Fibroblast of skin of right quadriceps (primary cell): ENCODE measurements at regions not wholly inside any gene's neighbourhood (a gene's known extent, or its start where the extent isn't known, plus 50 kb on each side); places are given as distances from the start of the nearest gene placed in this dataset.
"Not testable (repeated sequence)": the region's sequence is repeated elsewhere in the genome, so short reads cannot be mapped to it uniquely, and the experiment has no call there.

Experiments
- DNase-seq: peaks from one replicate; pipeline ENCODE4 v3.0.0-alpha.2; 2013

DNA sequence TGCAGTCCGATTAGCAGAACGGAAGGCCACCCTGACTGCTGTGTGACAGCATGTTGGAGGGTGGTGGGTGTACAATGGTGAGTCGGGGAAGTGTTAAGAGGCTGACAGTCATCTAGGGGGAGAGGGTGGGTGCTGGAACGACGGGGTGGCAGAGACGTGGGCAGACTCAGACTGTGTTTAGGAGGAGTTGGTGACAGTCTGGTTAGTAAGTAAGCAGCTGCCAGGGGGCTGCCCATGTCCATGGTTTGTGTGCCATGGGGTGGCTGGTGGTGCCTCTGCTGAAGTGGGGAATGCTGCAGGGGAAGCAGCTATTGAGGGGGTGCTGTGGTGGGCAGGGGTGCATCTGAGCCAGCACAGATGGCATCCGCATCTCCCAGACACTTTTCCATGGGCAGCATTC lies 51.3 kb upstream of the BOD1 start:
- DNase-seq, result no peak

DNA sequence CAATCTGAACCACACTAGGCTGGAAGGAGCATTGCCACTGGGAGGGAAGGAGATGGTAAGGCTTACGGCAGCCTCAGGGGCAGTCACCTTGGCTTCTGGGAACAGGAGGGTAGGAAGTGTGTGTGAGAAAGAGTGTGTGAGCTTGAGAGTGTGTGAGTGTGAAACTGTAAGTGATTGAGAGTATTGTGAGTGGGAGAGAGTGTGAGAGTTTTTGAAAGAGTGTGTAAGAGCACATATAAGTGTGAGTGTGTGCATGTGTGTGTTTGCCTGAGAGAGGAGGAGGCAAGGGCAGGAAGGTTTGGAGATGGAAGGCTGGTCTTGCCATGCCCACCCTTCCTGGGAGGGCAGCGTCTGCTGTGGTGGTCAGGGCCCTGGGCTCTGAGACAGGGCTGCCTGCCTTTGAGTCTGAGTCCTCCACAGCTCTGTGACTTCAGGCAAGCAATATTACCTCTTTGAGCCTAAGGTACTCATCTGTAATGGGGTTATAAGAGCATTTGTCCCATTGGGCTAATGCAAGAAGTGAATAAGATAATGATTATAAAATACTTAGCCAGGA lies 51.9 kb upstream of the BOD1 start:
- DNase-seq, result no peak

DNA sequence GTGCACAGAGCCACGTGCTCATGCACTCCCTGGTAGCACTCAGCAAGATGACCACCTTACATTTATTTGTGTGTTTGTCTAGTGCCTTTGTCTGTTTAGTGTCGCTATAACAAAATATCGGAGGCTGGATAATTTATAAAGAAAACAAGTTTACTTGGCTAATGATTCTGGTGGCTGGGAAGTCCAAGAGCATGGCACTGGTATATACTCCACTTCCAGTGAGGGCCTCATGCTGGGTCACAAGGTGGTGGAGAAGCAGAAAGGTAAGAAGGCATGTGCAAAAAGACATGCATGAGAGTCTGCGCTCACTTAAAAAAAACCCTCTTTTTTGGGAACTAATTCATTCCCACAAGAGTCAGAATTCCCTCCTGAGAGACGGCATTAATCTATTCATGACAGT lies 52.5 kb upstream of the BOD1 start:
- DNase-seq, result no peak

DNA sequence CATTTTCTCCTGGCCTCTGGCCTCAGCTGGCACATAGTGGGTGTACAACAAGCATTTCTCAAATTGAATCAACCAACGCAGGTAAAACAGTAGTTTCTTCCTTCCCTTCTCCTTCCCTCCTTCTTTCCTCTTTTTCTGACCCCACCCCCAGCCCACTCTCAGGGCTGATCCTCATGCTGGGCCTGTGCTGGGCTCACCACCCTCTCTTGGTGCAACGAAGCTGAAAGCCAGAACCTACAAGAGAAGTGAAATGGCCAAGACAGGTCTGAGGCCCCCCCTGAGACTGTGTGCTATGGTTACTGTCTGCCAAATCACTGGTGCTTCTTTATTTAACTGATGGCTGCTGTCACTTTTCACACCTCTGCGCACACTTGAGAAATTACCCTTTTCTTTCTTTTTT lies 53.0 kb upstream of the BOD1 start:
- DNase-seq, result no peak

DNA sequence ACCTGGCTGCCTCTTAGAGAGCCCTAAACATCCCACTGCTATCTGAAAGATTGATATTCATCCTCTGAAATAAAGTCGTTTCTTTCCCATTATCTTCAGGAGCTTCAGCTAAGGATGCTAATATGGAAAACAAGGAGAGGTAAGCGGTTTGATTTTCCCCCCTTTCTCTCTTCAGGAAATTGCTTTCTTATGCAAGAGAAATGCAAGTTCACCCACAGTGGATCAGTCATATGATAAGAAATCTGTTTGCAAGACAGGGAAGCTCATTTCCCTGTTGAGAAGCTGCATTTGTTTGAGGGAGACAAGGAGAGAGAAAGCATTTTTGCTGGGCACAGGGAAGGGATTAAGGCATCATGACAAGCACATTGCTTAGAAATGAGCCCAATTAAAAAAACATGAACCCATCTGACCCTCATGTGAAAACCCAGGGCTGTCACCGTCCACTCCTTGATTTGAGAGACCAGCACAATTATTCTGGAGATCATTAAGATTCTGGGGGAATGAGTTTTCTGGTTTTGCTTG lies 53.7 kb upstream of the BOD1 start:
- peak; percentile 12 for DNase-seq

DNA sequence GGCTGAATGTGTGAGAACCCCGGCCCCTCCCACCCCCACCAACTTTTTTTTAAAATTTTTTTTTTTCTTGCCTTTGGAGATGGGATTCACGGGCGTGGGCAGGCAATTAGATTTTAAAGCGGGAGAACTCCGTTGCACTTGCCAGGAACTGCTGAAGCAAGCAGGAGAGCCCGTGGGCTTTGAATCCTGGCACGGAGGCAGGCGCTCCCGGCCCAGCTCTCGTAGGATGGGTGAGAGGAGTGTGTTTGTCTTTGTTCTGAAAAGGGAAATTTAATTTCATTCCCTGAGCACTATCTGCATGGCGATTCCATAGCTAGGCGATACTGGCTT lies 54.3 kb upstream of the BOD1 start:
- no peak for DNase-seq

DNA sequence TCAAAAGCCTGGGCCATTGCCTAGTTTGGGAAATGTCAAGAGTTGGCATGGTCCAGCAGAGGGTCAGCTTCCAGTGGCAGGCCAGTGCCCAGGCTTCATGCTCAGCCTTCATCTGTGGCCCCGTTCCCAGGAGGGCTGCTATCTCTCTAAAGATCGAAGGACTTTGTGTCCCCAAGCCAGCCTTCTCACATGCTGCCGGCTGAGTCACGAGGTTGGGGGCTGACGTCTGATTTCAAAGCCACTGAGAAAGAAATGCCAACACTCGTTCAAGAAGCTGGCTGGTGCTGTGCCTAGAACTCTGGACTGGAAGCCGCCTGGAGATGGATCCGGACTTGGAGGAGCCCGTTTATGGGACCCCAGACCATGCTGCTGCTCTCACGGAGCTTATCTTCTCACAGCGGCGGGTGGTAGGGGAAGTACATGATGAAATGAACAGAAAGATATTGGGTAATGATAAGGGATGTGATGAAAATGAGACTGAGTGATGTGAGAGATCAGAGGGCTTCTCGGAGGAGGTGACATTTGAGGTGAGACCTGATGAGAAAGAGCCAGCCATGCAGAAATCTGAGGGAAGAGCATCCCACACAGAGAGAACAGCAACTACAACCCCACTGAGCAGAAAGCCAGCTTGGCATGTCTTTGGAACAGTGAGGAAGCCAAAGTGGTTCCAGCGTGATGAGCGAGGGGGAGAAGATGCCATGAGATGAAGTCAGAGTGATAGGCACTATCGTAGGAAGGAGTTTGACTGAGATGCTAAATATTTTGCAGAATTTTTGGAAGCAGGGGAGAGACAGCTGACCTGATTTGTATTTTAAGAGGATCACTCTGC lies 54.9 kb upstream of the BOD1 start:
- no peak for DNase-seq

DNA sequence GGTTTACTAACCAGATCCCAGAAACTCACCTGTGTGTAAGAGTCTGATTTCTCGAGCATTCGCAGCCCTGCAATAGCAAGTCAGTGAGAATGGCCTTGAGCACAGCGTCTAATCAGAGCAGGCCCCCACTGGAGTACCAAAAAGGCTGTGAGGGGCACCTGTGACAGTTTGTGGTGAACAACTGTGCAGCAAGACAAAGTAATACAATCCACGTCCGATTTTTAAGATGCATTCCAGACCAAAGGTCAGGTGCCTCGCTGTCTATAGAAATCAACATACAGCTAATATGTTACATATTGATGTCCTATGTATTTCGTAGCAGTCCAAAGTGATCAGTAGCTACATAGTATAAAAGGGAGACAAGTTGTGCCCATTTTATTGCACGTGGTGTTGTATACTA lies 55.7 kb upstream of the BOD1 start:
- DNase-seq, result no peak

DNA sequence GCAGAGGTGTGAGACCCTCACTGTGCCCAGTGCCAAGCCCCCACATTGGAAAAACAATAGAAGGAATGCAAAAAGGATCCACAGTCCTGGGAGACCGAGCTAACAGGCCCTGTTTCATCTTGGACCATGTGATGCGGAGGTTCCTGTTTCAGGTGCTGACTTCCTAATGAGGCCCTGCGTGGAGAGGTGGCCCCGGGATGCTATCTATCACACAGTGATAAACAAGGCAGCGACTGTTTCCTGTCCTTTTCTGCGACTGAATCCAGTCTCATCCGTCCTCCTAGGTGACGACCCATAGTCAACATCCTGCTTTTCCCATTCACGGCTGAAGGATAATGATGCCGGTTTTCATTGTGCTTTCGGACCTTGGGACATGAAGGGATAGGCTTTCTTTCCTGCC lies 56.4 kb upstream of the BOD1 start:
- DNase-seq, result no peak

DNA sequence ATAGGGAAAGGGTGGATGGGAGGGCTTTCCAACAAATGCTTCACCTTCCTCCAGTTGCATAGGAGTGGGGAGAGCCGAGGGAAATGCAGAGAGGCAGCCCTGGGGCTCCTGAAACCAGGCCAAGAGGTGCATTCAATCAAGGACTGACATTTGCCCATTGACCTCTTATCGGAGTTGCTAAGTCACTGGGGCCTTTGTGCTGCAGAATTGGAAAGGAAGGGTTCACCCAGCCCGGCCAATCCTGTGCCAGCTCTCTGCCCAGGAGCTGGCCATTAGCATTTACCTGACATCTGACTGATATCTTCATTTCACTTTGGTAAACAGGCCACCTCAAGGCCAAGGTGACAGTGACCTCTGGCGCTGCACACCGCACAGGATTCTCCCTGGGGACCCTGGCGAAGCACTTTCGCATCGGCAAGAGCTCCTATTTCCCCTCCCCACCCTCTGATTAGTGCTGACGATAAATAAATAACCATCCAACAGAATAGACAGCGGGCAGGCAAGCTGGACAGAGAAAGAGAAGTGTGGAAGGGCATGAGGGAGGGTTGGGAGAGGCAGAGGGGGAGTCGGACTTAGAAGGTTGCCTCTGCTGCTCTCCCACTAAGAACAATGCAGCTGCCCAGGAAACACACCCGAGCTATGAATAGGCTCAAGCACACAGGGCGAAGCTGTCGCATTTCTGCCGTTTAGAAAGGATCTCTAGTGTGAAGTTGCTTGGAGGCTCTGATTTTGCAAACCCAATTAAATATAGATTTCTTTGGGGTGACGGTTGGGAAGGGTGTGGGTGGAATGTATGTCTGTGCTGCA lies 57.0 kb upstream of the BOD1 start:
- no peak for DNase-seq

DNA sequence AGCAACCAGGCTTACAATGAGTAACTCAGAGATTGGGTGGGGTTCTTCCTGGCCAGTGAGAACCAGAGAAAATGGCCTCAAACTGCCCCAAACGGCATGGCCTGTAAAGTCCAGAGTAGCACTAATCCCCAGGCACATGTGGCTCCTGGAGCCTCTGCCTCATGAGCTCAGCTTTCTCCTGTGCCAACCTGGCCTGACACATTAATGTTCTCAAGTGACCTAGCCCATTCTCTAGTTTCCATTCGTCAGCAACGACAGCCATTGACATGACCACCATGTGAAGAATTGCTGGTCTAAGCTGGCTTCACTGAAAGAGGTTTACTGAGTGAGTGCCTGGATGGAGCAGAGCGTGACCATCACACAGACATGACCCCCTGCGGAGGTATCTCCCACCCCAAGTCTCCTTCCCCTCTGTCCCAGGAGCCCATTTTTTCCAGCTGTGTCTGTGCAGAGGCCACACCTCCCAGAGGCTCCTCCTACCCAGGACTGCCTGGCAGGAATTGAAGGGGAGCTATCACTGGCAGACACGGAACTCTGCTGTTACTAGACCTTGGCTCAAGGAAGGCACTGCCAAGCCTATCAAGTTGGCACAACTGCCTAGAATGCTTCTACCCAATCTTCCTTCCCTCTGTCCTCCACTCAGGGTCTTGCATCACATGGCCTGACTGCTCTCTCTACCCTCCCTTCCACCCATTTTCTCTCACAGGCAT lies 59.0 kb upstream of the BOD1 start:
- DNase-seq, result no peak

DNA sequence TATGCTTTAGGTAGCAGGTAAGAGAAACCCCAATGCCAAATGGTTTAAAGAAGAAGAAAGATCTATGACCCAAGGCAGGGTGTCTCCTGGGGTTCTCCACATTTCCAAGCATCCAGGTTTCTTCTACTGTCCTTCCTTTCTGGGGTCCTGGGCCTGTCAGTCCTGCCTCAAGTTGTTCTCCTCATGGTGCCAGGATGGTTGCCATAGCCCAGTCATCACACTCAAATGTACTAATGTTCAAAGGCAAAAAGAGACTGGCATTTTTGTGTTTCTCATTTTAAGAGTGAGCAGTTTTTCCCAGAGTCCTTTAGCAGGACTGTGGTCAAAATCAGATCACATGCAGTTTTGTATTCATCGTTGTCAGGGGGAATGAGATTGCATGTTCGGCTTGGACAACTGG lies 59.9 kb upstream of the BOD1 start:
- no peak for DNase-seq

DNA sequence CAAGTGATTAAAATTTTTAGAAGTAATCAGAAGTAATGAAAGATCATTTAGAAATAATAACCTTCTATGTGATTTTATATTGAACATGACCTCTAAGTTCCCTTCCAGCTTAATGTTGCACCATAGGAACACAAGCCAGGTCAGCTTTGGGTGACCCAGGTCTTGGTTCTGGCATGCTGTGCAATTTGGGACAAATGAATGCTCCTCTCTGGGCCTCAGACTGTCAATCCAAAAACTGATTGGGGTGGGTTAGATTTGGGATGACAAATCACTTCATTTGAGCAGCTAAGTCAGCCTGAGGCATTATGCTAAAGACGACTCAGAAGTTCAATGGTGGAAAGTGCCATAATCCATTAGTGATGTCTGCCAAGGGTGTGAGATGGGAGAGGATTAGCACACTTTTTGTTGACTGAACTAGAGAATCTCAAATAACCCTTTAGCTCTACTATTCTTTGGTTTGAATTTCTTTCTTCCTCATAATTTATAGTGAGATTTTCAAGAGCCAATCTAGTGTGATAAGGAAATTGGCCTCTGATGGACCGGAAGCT lies 60.7 kb upstream of the BOD1 start:
- DNase-seq, result no peak

DNA sequence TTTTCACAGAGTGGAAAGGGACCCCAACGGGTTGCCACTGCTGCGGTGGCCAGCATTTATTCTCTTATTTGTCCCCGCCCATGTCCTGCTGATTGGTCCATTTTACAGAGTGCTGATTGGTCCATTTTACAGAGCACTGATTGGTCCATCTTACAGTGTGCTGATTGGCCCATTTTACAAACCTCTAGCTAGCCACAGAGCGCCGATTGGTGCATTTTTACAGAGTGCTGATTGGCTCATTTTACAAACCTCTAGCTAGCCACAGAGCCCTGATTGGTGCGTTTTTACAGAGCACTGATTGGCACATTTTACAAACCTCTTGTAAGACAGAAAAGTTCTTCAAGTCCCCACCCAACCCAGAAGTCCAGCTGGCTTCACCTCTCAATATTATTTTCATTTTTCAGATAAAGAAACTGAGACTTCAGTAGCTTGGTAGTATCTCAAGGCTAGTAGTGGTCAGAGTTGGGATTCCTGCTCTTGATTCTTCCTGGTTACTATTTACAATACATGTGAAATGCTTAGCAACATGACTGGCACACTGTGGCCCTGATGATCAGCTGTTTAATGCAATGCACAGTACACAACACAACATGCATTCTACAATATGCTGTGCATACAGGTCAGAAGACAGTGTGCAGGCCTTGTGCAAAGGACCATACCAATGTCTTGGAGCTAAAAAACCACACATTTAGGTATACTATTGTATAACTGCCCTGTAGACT lies 63.6 kb upstream of the BOD1 start:
- no peak for DNase-seq

DNA sequence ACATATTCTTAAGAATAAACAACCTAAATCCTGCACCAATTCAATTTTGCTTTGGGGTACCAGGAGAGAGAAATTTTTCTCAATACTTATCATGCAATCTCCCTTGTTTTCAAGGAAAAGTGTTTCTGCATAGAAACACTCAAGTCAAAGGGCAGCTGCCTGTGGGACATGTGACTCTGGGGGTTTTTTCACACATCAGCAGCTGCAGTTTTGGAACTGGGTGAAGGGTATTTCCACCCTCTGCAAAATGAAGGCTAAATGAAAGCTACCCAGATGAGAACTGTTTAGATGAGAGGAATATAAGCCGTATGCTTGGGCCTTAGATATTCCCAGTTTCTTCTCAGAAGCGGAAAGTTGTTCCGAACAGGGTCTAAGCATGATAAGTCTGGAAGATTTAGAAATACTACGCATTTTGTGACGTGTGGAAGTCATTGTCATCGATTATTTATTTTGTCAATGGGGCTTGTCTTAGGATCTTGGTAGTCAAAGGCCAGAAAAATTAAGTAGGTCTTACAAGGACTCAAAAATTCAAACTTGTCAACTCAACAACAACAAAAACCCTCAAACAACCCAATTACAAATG lies 64.3 kb upstream of the BOD1 start:
- no peak for DNase-seq

DNA sequence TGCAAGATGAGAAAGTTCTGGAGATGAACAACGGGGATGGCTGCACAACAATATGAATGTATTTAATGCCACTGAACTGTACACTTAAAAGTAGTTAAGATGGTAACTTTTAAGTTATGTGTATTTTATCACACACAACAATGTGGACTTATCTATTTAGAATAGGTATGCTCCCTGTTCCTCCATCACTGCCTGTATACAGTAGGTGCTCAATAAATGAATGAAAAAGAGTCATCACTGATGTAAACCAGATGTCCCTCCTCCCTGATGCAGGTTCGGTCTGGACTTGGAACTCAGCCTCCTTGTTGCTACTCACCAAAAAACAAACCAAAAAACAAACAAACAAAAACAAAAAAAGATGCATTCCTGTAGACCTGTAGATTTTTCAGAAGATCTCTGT lies 65.9 kb upstream of the BOD1 start:
- no peak for DNase-seq

DNA sequence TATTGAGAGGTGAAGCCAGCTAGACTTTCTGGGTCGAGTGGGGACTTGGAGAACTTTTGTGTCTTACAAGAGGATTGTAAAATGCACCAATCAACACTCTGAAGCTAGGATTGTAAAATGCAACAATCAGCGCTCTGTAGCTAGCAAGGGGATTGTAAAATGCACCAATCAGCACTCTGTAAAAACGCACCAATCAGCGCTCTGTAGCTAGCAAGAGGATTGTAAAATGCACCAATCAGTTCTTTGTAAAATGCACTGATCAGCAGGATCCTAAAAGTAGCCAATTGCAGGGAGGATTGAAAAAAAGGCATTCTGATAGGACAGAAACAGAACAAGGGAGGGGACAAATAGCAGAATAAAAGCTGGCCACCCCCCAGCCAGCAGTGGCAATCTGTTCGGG lies 68.1 kb upstream of the BOD1 start:
- not testable (repeated sequence) for DNase-seq

DNA sequence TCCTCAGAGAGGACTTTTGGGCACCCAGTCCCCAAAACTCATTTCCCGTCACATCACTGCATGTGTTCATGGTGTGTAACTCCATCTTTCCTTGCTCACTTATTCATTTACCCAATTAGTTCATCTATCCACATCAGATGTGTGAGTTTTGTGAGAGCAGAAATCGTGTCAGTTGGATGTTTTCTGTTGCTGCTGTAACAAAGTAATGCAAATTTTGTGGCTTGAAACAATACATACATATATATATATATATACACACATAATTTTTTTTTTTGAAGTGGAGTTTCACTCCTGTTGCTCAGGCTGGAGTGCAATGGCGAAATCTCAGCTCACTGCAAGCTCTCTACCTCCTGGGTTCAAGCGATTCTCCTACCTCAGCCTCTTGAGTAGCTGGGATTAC lies 70.5 kb upstream of the BOD1 start:
- no peak for DNase-seq

DNA sequence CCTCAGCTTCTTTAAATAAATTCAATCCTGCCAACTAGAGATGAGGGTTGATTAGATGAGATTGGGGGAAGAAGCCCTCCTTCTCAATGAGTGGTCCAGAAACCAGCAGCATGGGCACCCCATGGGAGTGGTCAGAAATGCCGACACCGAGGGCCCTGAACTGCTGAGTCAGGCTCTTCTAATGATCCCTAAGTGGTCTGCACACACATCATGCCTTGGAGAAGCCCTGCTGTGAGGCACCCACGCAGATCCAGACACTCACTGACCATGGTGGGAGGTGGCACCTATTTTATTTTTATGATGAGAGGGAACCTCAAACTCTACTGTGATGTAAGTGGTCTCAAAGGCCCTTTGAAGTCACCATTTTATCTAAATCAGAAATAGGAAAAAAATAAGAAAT lies 72.3 kb upstream of the BOD1 start:
- DNase-seq, result no peak

DNA sequence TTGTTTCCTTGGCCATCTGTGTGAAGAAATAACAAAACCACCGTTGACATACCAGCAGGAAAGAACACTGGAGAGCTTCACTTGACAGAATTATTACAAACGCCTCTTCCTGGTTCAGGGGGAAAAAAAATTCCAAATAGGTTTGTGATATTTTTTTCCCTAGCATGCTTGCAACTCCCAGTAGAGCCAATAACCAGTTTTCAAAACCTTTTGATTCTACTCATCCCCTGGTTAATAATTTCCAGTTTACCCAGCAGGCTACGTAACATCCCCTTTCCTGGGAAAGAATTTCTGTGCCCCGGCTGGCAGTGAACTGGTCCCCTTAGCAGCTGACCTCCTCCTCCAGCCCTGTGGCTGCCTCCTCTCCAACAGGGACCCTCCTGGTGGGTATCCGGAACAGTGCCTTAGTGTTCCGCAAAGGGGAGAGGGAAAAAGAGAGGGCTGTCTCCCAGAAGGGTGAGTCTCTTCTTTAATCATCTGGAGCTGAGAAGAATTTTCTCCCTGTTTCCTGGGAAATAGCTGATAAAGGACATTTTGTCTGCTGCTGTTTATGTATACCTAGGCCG lies 72.8 kb upstream of the BOD1 start:
- no peak for DNase-seq

DNA sequence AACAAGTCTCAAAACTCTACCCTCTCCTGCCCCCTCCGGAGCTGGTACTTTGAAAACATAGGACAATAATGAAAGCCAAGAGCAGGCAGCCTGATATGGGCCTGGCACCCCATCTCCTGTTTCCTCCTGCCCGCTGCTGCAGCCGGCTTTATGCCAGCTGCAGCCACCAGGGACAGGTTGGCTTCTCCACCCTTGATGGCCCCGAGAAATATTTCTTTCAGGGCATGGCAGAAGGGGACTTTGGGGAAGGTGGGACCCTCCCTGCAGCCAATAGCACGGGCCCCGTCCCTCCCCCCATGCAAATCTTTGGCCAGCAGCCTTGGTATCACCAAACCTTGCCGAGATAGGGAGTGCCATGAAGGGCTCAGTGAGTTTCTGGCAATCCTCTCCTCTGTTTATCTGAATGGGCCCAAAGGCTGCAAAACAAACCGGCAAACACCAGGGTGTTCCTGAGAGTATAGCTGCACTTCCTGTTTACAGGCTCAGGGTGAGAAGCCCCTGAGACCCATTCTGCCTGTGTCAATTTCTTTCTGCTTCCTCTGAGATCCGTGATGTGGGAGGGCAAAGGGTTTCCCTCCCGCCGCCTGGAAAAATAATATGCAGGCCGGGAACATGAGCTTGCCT lies 73.4 kb upstream of the BOD1 start:
- no peak for DNase-seq
